WTC11 (cell line): ENCODE measurements at regions not wholly inside any gene's neighbourhood (a gene's known extent, or its start where the extent isn't known, plus 50 kb on each side); places are given as distances from the start of the nearest gene placed in this dataset.

Experiments used
- ATAC-seq: fragments of 200-7000 bp; cut with Tn5 transposase; 2 replicates; pipeline ENCODE4 v1.10.0; 2021; ENCODE audit warnings: mild to moderate bottlenecking, moderate library complexity
- CTCF ChIA-PET: fragments of 300-600 bp; sonication (Branson Sonifier 250); formaldehyde crosslinking; loops from one replicate; lab custom pipeline; 2021; ENCODE audit warnings: antibody characterized with exemption; lab: Charles Lee
- POLR2A ChIA-PET: fragments of 350-600 bp; sonication (Branson Sonifier 250); formaldehyde crosslinking; loops from one replicate; lab custom pipeline; 2021; ENCODE audit warnings: antibody characterized with exemption; lab: Charles Lee
- DNase-seq: peaks from one replicate; pipeline ENCODE4 v3.0.0; 2021; ENCODE audit warnings: low spot score
- H3K27ac Mint-ChIP-seq: 2 replicates; pipeline ENCODE4 v1.8.0; 2021; ENCODE audit warnings: mixed read lengths
- H3K27me3 Mint-ChIP-seq: 2 replicates; pipeline ENCODE4 v1.8.0; 2021; ENCODE audit warnings: low read depth, mild to moderate bottlenecking, moderate library complexity, mixed read lengths
- H3K36me3 Mint-ChIP-seq: 2 replicates; pipeline ENCODE4 v1.8.0; 2021; ENCODE audit warnings: mixed read lengths
- H3K4me1 Mint-ChIP-seq: 2 replicates; pipeline ENCODE4 v1.8.0; 2022; ENCODE audit warnings: mixed read lengths
- H3K4me3 Mint-ChIP-seq: 2 replicates; pipeline ENCODE4 v1.8.0; 2021; ENCODE audit warnings: mild to moderate bottlenecking, moderate library complexity, mixed read lengths
- H3K9me3 Mint-ChIP-seq: 2 replicates; pipeline ENCODE4 v1.8.0; 2021; ENCODE audit warnings: mixed read lengths
- ARID4B ChIP-seq: sonication (generic); formaldehyde crosslinking; IDR thresholded peaks from 2 replicates; pipeline ENCODE4 v1.8.0; 2023; ENCODE audit warnings: missing genetic modification reagents, mild to moderate bottlenecking, borderline replicate concordance
- ATF3 ChIP-seq: sonication (generic); formaldehyde crosslinking; conservative IDR thresholded peaks from 2 replicates; pipeline ENCODE4 v1.8.1; 2022; ENCODE audit warnings: mild to moderate bottlenecking, missing genetic modification reagents
- CTCF ChIP-seq: fragments of 200-600 bp; IDR thresholded peaks from 2 replicates; pipeline ENCODE4 v1.8.0; 2022; ENCODE audit warnings: antibody characterized with exemption
- E2F1 ChIP-seq: sonication (generic); formaldehyde crosslinking; IDR thresholded peaks from 2 replicates; pipeline ENCODE4 v1.8.0; 2022; ENCODE audit warnings: mild to moderate bottlenecking, missing genetic modification reagents
- FOXP4 ChIP-seq: sonication (generic); formaldehyde crosslinking; IDR thresholded peaks from 2 replicates; pipeline ENCODE4 v1.8.0; 2022; ENCODE audit warnings: mild to moderate bottlenecking, missing genetic modification reagents
- HMGA2 ChIP-seq: fragments of 250-450 bp; sonication (Bioruptor Pico); IDR thresholded peaks from 2 replicates; pipeline ENCODE4 v1.4.0; 2021; ENCODE audit warnings: mild to moderate bottlenecking, moderate library complexity
- HMGXB4 ChIP-seq: sonication (generic); formaldehyde crosslinking; IDR thresholded peaks from 2 replicates; pipeline ENCODE4 v1.8.1; 2023; ENCODE audit warnings: mild to moderate bottlenecking, moderate library complexity, missing genetic modification reagents
- MAX ChIP-seq: sonication (generic); formaldehyde crosslinking; IDR thresholded peaks from 2 replicates; pipeline ENCODE4 v1.8.0; 2022; ENCODE audit warnings: mild to moderate bottlenecking, missing genetic modification reagents
- MYBL2 ChIP-seq: sonication (generic); formaldehyde crosslinking; IDR thresholded peaks from 2 replicates; pipeline ENCODE4 v1.8.1; 2023; ENCODE audit warnings: mild to moderate bottlenecking, moderate library complexity, missing genetic modification reagents
- NR1H2 ChIP-seq: sonication (generic); formaldehyde crosslinking; IDR thresholded peaks from 2 replicates; pipeline ENCODE4 v1.9.0; 2021; ENCODE audit warnings: mild to moderate bottlenecking, moderate library complexity, missing genetic modification reagents
- PRDM15 ChIP-seq: sonication (generic); formaldehyde crosslinking; IDR thresholded peaks from 2 replicates; pipeline ENCODE4 v1.8.0; 2022; ENCODE audit warnings: missing genetic modification reagents
- SMAD3 ChIP-seq: sonication (generic); formaldehyde crosslinking; IDR thresholded peaks from 2 replicates; pipeline ENCODE4 v1.8.0; 2022; ENCODE audit warnings: missing genetic modification reagents, mild to moderate bottlenecking, borderline replicate concordance
- ZNF317 ChIP-seq: sonication (generic); formaldehyde crosslinking; IDR thresholded peaks from 2 replicates; pipeline ENCODE4 v1.8.1; 2023; ENCODE audit warnings: low read depth, mild to moderate bottlenecking, moderate library complexity, missing genetic modification reagents, borderline replicate concordance
- ZNF416 ChIP-seq: fragments of 250-450 bp; sonication (Bioruptor Pico); IDR thresholded peaks from 2 replicates; pipeline ENCODE4 v1.9.0; 2021; ENCODE audit warnings: mild to moderate bottlenecking, inconsistent platforms

- H3K4me1 Mint-ChIP-seq, result no peaks in the 10 kb centered on the region
- H3K27me3 Mint-ChIP-seq, result no peaks in the 10 kb centered on the region
- POLR2A ChIA-PET, result no interaction called here
- H3K4me3 Mint-ChIP-seq, result no peak overlapping the region
- TF ChIP-seq ATF3 (CRISPR knock-in tag), result no peak
- no peak for TF ChIP-seq ZNF416 (CRISPR knock-in tag)
- TF ChIP-seq HMGA2 (CRISPR knock-in tag), result no peak
- TF ChIP-seq HMGXB4 (CRISPR knock-in tag), result no peak
- TF ChIP-seq, all 79 proteins: peak for 0
- DNase-seq, result no peak
- no peak overlapping the region for H3K27ac Mint-ChIP-seq
- no peak for ATAC-seq
- CTCF ChIA-PET, result no interaction called here
- no peaks in the 10 kb centered on the region for H3K9me3 Mint-ChIP-seq
- no peaks in the 10 kb centered on the region for H3K36me3 Mint-ChIP-seq
Observed at GRCh38 chr1:182259968-182260367, 131.6 kb downstream of the GLUL start.

- ChIA-PET CTCF (no interaction called here), POLR2A (no interaction called here)
- H3K4me3 Mint-ChIP-seq, result no peak overlapping the region
- no peaks in the 10 kb centered on the region for H3K9me3 Mint-ChIP-seq
- no peaks in the 10 kb centered on the region for H3K36me3 Mint-ChIP-seq
- DNase-seq, result no peak
- no peak overlapping the region for H3K27ac Mint-ChIP-seq
- no peaks in the 10 kb centered on the region for H3K27me3 Mint-ChIP-seq
- no peak for ATAC-seq
- H3K4me1 Mint-ChIP-seq, result no peaks in the 10 kb centered on the region
- TF ChIP-seq MYBL2 (CRISPR knock-in tag) (no peak), HMGXB4 (CRISPR knock-in tag) (no peak), SMAD3 (CRISPR knock-in tag) (no peak), CTCF (no peak), NR1H2 (CRISPR knock-in tag) (no peak), MAX (CRISPR knock-in tag) (no peak), ARID4B (CRISPR knock-in tag) (no peak), FOXP4 (no peak), ZNF317 (CRISPR knock-in tag) (no peak), PRDM15 (CRISPR knock-in tag) (no peak), ZNF416 (CRISPR knock-in tag) (no peak), E2F1 (CRISPR knock-in tag) (no peak)
Observed at GRCh38 chr1:182259229-182259872, 132.2 kb downstream of the GLUL start.
